Right lobe of liver (tissue), 6 donors: ENCODE measurements at regions not wholly inside any gene's neighbourhood (a gene's known extent, or its start where the extent isn't known, plus 50 kb on each side); places are given as distances from the start of the nearest gene placed in this dataset.

Experiments used
- ATAC-seq, 4 donors: fragments of 200-7000 bp; cut with Tn5 transposase; one replicate each; pipeline ENCODE4 v1.9.1; 2020; ENCODE audit warnings: mild to moderate bottlenecking in 4 of 4, moderate library complexity in 4 of 4
- DNase-seq, 3 donors: peaks; one replicate each; pipeline ENCODE4 v3.0.0-alpha.2; 2020
- H3K27ac ChIP-seq, 3 donors: fragments of 200-600 bp; one replicate each; pipeline ENCODE4 v1.8.0; 2022
- H3K27me3 ChIP-seq, 2 donors: fragments of 200-600 bp; one replicate each; pipeline ENCODE4 v1.8.0; 2022
- H3K36me3 ChIP-seq, 4 donors: fragments of 200-600 bp; sonication (generic) in 1 of 4; one replicate each; pipeline versions ENCODE4 v1.5.1 to v1.8.0; 2017 to 2022; ENCODE audit warnings: control low read depth in 1 of 4
- H3K4me1 ChIP-seq, 4 donors: fragments of 200-600 bp; sonication (generic) in 1 of 4; one replicate each; pipeline versions ENCODE4 v1.5.1 to v1.8.0; 2017 to 2022; ENCODE audit warnings: control low read depth in 1 of 4
- H3K4me3 ChIP-seq, 3 donors: fragments of 200-600 bp; one replicate each; pipeline ENCODE4 v1.8.0; 2022
- H3K9me3 ChIP-seq, 4 donors: fragments of 200-600 bp; sonication (generic) in 1 of 4; one replicate each; pipeline versions ENCODE4 v1.5.1 to v1.8.0; 2017 to 2022; ENCODE audit warnings: control low read depth in 1 of 4
- CTCF ChIP-seq, 4 donors: fragments of 200-600 bp in 3 of 4; fragments of 450-650 bp in 1 of 4; IDR thresholded peaks; one replicate each; pipeline versions ENCODE4 v1.5.1 to v1.8.0; 2016 to 2022; ENCODE audit warnings: antibody characterized with exemption in 4 of 4, mild to moderate bottlenecking in 2 of 4
- POLR2A ChIP-seq: fragments of 450-650 bp; IDR thresholded peaks from one replicate; pipeline ENCODE4 v1.6.1; 2017; ENCODE audit warnings: antibody characterized with exemption, mild to moderate bottlenecking
- WGBS: methylation state at CpG from one replicate; pipeline ENCODE4 v1.1.6; 2018; ENCODE audit warnings: low coverage, low lambda C conversion rate; ENCODE audit not compliant: insufficient coverage; ENCODE audit errors: missing lambda C conversion rate; 5-methylcytosine and 5-hydroxymethylcytosine counted together
- intact Hi-C, 2 donors: fragments of 100-400 bp; cut with DNase I; formaldehyde crosslinking; loops; one replicate each; pipeline versions ENCODE4 v1.11.2 to v1.14.1; 2022
- donor health status: DM: no; HTN: yes; CAD: no.
- donor health status: DM: no; HTN: no; CAD: no.
- donor health status: DM: no; HTN: no; CAD: no.
- donor health status: DM: no; HTN: yes; CAD: no.
- donor health status: DM: no; HTN: yes; CAD: no.

GRCh38 chr9:134487066-134487710 lies 154.4 kb upstream of the COL5A1 start:
- ATAC-seq (no peak), DNase-seq (peak in 2 of 3 donors; percentile 20 to 30)
- Histone ChIP-seq H3K9me3 (no peaks in the 10 kb centered on the region), H3K4me3 (no peak overlapping the region), H3K27ac (no peak overlapping the region), H3K36me3 (no peaks in the 10 kb centered on the region), H3K4me1 (no peaks in the 10 kb centered on the region), H3K27me3 (no peaks in the 10 kb centered on the region)
- WGBS, result 82% methylated on average over 5 of the region's 15 CpGs
- intact Hi-C loops, result no loop called here
- TF ChIP-seq CTCF (IDR thresholded peaks at IDR 0.05) (no peak), POLR2A (no peak)

GRCh38 chr9:134488331-134489280 lies 153.0 kb upstream of the COL5A1 start:
- no peak overlapping the region for H3K27ac ChIP-seq
- no peak for TF ChIP-seq CTCF (IDR thresholded peaks at IDR 0.05)
- H3K27me3 ChIP-seq, result no peaks in the 10 kb centered on the region
- no peaks in the 10 kb centered on the region for H3K4me1 ChIP-seq
- peak in 1 of 3 donors; percentile 37 for DNase-seq
- 50% methylated on average over 11 of the region's 32 CpGs for WGBS
- no peak overlapping the region for H3K4me3 ChIP-seq
- ATAC-seq, result peak; percentile 7 to 53 (median 41)
- H3K36me3 ChIP-seq, result no peaks in the 10 kb centered on the region
- H3K9me3 ChIP-seq, result no peaks in the 10 kb centered on the region
- intact Hi-C loops, result no loop called here

GRCh38 chr9:134489621-134490408 lies 151.8 kb upstream of the COL5A1 start:
- ATAC-seq, result no peak
- H3K9me3 ChIP-seq, result no peaks in the 10 kb centered on the region
- TF ChIP-seq POLR2A (no peak), CTCF (IDR thresholded peaks at IDR 0.05) (no peak)
- peak in 1 of 3 donors; percentile 31 for DNase-seq
- no peak overlapping the region for H3K4me3 ChIP-seq
- H3K36me3 ChIP-seq, result no peaks in the 10 kb centered on the region
- no peak overlapping the region for H3K27ac ChIP-seq
- H3K4me1 ChIP-seq, result no peaks in the 10 kb centered on the region
- WGBS, result 81% methylated on average over 4 of the region's 13 CpGs
- intact Hi-C loops, result no loop called here
- no peaks in the 10 kb centered on the region for H3K27me3 ChIP-seq

- Histone ChIP-seq H3K9me3 (no peaks in the 10 kb centered on the region), H3K27ac (no peak overlapping the region), H3K27me3 (no peaks in the 10 kb centered on the region), H3K4me1 (no peaks in the 10 kb centered on the region), H3K4me3 (no peak overlapping the region), H3K36me3 (no peaks in the 10 kb centered on the region)
- no peak for TF ChIP-seq POLR2A
- TF ChIP-seq CTCF (IDR thresholded peaks at IDR 0.05), result no peak
- ATAC-seq (no peak), DNase-seq (peak in 1 of 3 donors; percentile 18)
- 76% methylated on average over 5 of the region's 9 CpGs for WGBS
- intact Hi-C loops, result no loop called here
Observed at GRCh38 chr9:134490446-134490845, 151.2 kb upstream of the COL5A1 start.
